Stomach (tissue), 4 donors: ENCODE measurements at regions not wholly inside any gene's neighbourhood (a gene's known extent, or its start where the extent isn't known, plus 50 kb on each side); places are given as distances from the start of the nearest gene placed in this dataset.

Experiments used
- CTCF ChIP-seq, 7 experiments: fragments of 450-650 bp in 4 of 7; fragments of 200-600 bp in 3 of 7; sonication (generic) in 3 of 7; IDR thresholded peaks; one replicate each; pipeline ENCODE4 v1.5.1; 2016 to 2019; ENCODE audit warnings: antibody characterized with exemption in 7 of 7, control low read depth in 2 of 7, mild to moderate bottlenecking in 1 of 7
- POLR2A ChIP-seq, 4 donors: fragments of 450-650 bp; IDR thresholded peaks; one replicate each; pipeline ENCODE4 v1.6.1; 2016; ENCODE audit warnings: antibody characterized with exemption in 4 of 4, control low read depth in 2 of 4, mild to moderate bottlenecking in 1 of 4, moderate library complexity in 1 of 4
- POLR2AphosphoS5 ChIP-seq, 3 donors: sonication (generic); formaldehyde crosslinking; IDR thresholded peaks; one replicate each; pipeline ENCODE4 v1.6.1; 2016; ENCODE audit warnings: antibody characterized with exemption in 3 of 3

- no peak for TF ChIP-seq CTCF (IDR thresholded peaks at IDR 0.05)
- TF ChIP-seq POLR2A (IDR thresholded peaks at IDR 0.05) = no peak
- no peak for TF ChIP-seq POLR2AphosphoS5 (IDR thresholded peaks at IDR 0.05)
Measured at GRCh38 chr13:89862011-89862690, 1485.3 kb upstream of the MIR17HG start.
